ENCODE measurements at regions not wholly inside any gene's neighbourhood (a gene's known extent, or its start where the extent isn't known, plus 50 kb on each side); places are given as distances from the start of the nearest gene placed in this dataset.

DNA sequence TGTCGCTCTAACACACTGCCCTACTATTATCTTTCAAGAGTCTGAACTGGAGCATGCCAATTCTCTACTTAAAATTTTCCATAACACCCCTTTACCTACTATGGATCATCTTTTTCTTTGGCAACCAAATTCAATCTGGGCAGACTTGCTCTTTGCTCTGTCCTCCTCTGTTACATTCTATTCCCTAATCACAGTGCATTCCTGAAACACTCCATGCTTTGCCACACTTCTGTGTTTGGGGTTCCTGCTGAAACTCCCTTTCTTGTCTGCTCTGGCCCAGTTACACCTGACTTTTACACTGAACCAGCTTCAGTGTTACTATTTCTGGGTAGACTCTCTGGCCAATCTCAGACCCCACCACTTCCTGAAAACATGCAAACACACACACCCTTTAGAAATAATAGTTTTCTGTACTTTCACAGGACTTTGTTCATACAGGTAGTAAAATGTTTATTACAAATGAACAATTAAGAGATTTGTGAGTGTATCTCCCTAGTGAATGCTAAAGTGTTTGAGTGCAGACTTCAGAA lies 119.9 kb upstream of the DCC start:
- TF ChIP-seq, protein P1, sequence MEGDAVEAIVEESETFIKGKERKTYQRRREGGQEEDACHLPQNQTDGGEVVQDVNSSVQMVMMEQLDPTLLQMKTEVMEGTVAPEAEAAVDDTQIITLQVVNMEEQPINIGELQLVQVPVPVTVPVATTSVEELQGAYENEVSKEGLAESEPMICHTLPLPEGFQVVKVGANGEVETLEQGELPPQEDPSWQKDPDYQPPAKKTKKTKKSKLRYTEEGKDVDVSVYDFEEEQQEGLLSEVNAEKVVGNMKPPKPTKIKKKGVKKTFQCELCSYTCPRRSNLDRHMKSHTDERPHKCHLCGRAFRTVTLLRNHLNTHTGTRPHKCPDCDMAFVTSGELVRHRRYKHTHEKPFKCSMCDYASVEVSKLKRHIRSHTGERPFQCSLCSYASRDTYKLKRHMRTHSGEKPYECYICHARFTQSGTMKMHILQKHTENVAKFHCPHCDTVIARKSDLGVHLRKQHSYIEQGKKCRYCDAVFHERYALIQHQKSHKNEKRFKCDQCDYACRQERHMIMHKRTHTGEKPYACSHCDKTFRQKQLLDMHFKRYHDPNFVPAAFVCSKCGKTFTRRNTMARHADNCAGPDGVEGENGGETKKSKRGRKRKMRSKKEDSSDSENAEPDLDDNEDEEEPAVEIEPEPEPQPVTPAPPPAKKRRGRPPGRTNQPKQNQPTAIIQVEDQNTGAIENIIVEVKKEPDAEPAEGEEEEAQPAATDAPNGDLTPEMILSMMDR (IDR thresholded peaks at IDR 0.05; ENCODE audit: insufficient read depth, low read length): no peak
- DNase-seq (ENCODE audit: low read depth): no peak
- no peak overlapping the region for H3K4me3 ChIP-seq (ENCODE audit: low read depth, low read length)

DNA sequence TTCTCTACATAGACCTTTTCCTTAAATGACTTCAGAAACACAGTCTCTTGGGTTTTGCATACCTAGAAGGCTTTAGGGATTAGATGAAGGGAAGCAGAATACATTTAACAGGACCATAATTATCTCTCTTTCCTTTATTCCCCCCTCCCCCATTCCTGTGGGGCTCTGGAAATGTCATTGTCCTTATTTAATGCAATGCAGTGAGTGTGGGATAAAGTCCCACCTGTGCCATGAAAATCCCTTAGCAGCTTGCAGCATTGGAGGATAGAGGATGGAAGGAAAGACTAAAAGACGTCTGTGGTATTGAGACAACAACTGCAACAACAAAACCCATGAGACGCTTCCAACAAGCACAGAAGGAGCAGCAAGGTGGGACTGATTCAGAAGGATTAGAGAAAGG lies 117.8 kb upstream of the DCC start:
- TF ChIP-seq, protein P1 (IDR thresholded peaks at IDR 0.05; ENCODE audit: insufficient read depth, low read length): no peak
- no peak overlapping the region for H3K4me3 ChIP-seq (ENCODE audit: low read depth, low read length)
- no peak for DNase-seq (ENCODE audit: low read depth)

DNA sequence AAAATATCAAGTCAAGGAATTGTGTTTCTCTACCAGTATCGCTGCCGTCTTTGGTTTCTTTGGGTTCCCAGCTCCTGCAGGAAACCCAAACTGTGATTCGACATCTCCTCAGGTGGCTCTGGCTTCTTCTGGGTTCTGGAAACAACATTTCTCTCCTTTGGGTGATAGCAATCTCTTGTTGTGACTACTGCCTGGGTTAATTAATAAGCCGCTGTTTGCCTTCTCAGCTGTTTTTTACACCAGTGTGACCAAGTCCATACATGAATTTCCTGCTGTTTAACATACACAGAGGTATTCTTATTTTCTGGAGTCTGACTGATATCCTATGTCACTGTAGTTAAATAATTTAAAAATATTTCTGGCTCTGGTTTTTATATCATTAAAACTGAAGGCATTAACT lies 112.5 kb upstream of the DCC start:
- TF ChIP-seq, protein P1 (IDR thresholded peaks at IDR 0.05; ENCODE audit: insufficient read depth, low read length): no peak
- H3K4me3 ChIP-seq (ENCODE audit: low read depth, low read length): no peak overlapping the region
- DNase-seq (ENCODE audit: low read depth): no peak

DNA sequence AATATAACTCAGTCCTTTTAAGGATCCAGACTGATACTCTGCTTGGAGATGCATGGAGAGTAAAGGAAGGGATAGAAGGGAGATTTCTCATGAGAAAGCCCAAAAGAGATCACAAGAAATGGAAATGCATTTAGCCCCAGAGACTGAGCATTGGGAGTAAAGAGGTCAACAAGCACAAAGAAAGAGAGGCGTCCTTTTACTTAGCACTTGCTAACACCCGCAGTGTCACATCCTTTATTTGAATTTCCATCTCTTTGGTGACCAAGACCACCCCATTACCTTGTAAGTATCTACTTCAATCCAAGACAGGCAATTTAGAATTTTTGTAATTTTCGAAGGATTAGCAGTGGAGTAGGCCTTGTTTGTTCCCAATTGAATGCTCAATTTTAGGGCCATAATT lies 111.8 kb upstream of the DCC start:
- DNase-seq (ENCODE audit: low read depth): no peak
- H3K4me3 ChIP-seq (ENCODE audit: low read depth, low read length): no peak overlapping the region
- TF ChIP-seq, protein P1 (IDR thresholded peaks at IDR 0.05; ENCODE audit: insufficient read depth, low read length): no peak

DNA sequence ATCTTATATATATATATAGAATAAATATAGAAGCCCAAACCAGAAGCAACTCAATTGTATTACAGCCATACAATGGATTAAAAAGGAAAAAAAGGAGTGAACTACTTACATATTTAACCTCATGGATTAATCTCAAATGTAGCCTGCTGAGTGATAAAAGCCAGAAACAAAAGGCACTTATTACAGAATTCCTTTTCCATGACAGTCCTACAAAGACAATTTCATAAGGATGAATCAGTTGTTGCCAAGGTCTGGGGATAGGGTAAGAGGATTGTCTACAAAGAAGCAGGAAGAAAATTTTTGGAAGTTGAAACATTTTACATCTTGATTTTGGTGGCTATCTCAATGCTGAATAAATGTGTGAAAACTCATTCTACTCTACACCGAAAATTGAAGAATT lies 103.9 kb upstream of the DCC start:
- DNase-seq (ENCODE audit: low read depth): no peak
- no peak overlapping the region for H3K4me3 ChIP-seq (ENCODE audit: low read depth, low read length)
- TF ChIP-seq, protein P1 (IDR thresholded peaks at IDR 0.05; ENCODE audit: insufficient read depth, low read length): no peak

DNA sequence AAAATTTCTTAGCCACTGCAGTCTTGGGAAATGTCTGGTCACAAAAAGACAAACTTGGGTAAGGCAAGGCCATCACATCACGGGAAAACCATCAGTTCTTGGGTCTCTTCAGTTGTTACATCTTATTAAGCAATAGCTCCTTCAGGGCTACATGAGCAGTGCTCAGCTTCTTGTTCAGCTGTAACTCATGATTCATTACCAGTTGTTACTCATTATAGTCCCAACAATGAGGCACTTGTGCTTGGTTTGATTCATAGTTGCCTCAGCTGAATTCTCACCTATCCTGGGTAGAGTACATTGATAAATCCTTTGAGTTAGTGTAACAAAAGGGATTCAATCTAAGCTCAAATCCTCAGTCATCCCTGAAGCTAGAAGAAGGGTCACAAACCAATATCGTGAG lies 102.4 kb upstream of the DCC start:
- TF ChIP-seq, protein P1 (IDR thresholded peaks at IDR 0.05; ENCODE audit: insufficient read depth, low read length): no peak
- no peak for DNase-seq (ENCODE audit: low read depth)
- H3K4me3 ChIP-seq (ENCODE audit: low read depth, low read length): no peak overlapping the region

DNA sequence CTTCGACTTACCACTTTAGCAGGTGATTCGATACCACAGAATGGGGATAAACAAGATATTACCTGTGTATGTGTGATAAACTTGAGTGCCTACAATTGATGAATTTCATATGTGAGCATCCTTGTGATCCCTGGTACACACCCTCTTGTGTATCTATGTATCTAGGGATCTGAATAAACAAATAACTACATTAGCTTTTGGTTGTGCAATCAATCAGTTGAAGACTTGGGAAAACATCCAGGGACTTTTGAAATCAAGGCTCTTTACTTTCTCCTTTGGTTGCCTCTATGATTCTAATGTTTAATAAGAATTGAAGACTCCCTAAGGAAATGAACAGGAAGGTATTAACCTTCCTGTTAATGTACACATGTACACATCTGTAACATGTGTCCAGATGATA lies 97.3 kb upstream of the DCC start:
- no peak overlapping the region for H3K4me3 ChIP-seq (ENCODE audit: low read depth, low read length)
- no peak for DNase-seq (ENCODE audit: low read depth)
- TF ChIP-seq, protein P1 (IDR thresholded peaks at IDR 0.05; ENCODE audit: insufficient read depth, low read length): no peak
